ENCODE measurements at regions not wholly inside any gene's neighbourhood (a gene's known extent, or its start where the extent isn't known, plus 50 kb on each side); places are given as distances from the start of the nearest gene placed in this dataset.

GRCh38 chr3:99549220-99549619 is 89.2 kb upstream of the COL8A1 start:
- in situ Hi-C loops (cut with HindIII; ENCODE audit: extremely low pct_ligation_motif_present, low pct_unique_long_range_greater_than_20kb) (no loop called here), intact Hi-C loops (cut with micrococcal nuclease; ENCODE audit: unreplicated experiment) (no loop called here)
- BruUV-seq (replicated peaks) = no TSS peak
- no peaks in the 10 kb centered on the region for H3K79me2 ChIP-seq (ENCODE audit: insufficient read depth, low read length)
- no peak for ATAC-seq
- no peak for FAIRE-seq
- H3K4me1 ChIP-seq (ENCODE audit: insufficient read depth, low read length) = no peaks in the 10 kb centered on the region
- H3K9ac ChIP-seq (ENCODE audit: insufficient read depth, low read depth, low read length) = no peak overlapping the region
- no peak overlapping the region for H3K4me2 ChIP-seq (ENCODE audit: low read depth, low read length)
- no peaks in the 10 kb centered on the region for H3K36me3 ChIP-seq (replicated peaks in 1 of 2; ENCODE audit: control insufficient read depth in 1 of 2, insufficient read depth in 2 of 2, low read length in 2 of 2)
- no peaks in the 10 kb centered on the region for H3K9me3 ChIP-seq (ENCODE audit: low read length)
- no peak for DNase-seq (ENCODE audit: low spot score)
- no peak overlapping the region for H2AFZ ChIP-seq (ENCODE audit: low read length)
- no peak overlapping the region for H3K4me3 ChIP-seq (replicated peaks in 1 of 3; ENCODE audit: insufficient read depth in 1 of 3, low read depth in 2 of 3, low read length in 3 of 3)
- TF ChIP-seq ZNF792 (CRISPR knock-in tag; IDR thresholded peaks at IDR 0.05) (no peak), FOXP4 (CRISPR knock-in tag; IDR thresholded peaks at IDR 0.05) (no peak), TBL1XR1 (IDR thresholded peaks at IDR 0.05; ENCODE audit: borderline replicate concordance, low read length, partially characterized antibody) (no peak), ZNF329 (CRISPR knock-in tag; IDR thresholded peaks at IDR 0.05; ENCODE audit: low read depth) (no peak), SIX1 (CRISPR knock-in tag; IDR thresholded peaks at IDR 0.05; ENCODE audit: borderline replicate concordance) (no peak), EEA1 (CRISPR knock-in tag; IDR thresholded peaks at IDR 0.05; ENCODE audit: borderline replicate concordance) (no peak), HNF1B (CRISPR knock-in tag; IDR thresholded peaks at IDR 0.05) (no peak), MNT (IDR thresholded peaks at IDR 0.05) (no peak), KDM3A (CRISPR knock-in tag; IDR thresholded peaks at IDR 0.05; ENCODE audit: low read depth) (no peak), HOXD1 (CRISPR knock-in tag; IDR thresholded peaks at IDR 0.05) (no peak)
- ChIA-PET CTCF (ENCODE audit: low intra/inter-chr PET ratio, low total read pairs) (no interaction called here), POLR2A (no interaction called here)
- H3K27me3 ChIP-seq (ENCODE audit: control insufficient read depth in 1 of 2, insufficient read depth in 2 of 2, low read length in 2 of 2) = no peaks in the 10 kb centered on the region
- 18% methylated on average over 4 of the region's 4 CpGs for WGBS (ENCODE audit: low lambda C conversion rate)
- no peaks in the 10 kb centered on the region for H4K20me1 ChIP-seq (ENCODE audit: insufficient read depth, low read length)
- H3K27ac ChIP-seq (ENCODE audit: extremely low read length, insufficient read depth, low read length) = no peak overlapping the region

Data from HepG2 (cell line).